Prostate gland (tissue), 2 donors: ENCODE measurements at regions not wholly inside any gene's neighbourhood (a gene's known extent, or its start where the extent isn't known, plus 50 kb on each side); places are given as distances from the start of the nearest gene placed in this dataset.

Experiments used
- POLR2AphosphoS5 ChIP-seq: sonication (generic); formaldehyde crosslinking; IDR thresholded peaks from one replicate; pipeline ENCODE4 v1.6.1; 2017; ENCODE audit warnings: antibody characterized with exemption
- TF ChIP-seq, protein P1 (sequence below), 4 experiments: fragments of 200-600 bp in 2 of 4; fragments of 450-650 bp in 2 of 4; sonication (generic) in 2 of 4; IDR thresholded peaks; 1 replicate in 3 of 4; 2 replicates in 1 of 4; pipeline ENCODE4 v1.5.1; 2016 to 2019; ENCODE audit warnings: antibody characterized with exemption in 4 of 4, mild to moderate bottlenecking in 2 of 4, moderate library complexity in 2 of 4

DNA sequence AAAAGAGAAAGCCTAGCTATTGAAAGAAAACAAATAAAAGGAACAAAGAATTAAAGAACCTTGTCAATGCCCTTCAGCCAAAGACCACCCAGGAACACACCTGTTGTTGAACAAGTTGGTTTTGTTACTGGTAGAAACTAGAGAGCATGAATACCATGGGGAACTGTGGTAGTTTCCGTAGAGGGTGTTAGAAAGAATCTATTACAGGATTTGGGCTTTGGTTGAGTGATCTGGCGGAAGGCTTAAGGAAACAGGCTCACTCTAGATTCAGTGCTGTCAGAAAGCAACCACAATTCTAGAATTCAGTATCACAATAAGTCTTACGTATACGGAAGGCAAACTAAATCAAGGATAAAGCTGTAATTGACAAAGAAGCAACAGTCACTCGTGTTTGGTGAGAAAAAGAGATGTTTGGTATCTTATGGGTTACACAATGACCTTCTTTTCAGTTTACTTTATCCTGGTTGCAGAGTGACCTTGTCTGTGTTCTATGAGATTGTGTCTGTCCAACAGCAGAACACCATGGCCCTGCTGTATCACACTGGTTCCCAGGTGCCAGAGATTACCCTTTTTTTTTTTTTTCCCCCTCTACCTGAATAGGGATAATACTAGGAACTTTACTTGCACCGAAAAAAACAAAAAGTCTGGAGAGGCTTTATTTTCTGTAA, 265.9 kb downstream of the SHQ1 start:
- TF ChIP-seq POLR2AphosphoS5, result no peak
- TF ChIP-seq, protein P1, sequence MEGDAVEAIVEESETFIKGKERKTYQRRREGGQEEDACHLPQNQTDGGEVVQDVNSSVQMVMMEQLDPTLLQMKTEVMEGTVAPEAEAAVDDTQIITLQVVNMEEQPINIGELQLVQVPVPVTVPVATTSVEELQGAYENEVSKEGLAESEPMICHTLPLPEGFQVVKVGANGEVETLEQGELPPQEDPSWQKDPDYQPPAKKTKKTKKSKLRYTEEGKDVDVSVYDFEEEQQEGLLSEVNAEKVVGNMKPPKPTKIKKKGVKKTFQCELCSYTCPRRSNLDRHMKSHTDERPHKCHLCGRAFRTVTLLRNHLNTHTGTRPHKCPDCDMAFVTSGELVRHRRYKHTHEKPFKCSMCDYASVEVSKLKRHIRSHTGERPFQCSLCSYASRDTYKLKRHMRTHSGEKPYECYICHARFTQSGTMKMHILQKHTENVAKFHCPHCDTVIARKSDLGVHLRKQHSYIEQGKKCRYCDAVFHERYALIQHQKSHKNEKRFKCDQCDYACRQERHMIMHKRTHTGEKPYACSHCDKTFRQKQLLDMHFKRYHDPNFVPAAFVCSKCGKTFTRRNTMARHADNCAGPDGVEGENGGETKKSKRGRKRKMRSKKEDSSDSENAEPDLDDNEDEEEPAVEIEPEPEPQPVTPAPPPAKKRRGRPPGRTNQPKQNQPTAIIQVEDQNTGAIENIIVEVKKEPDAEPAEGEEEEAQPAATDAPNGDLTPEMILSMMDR (IDR thresholded peaks at IDR 0.05), result no peak
